HG03432 (cell line): ENCODE measurements at regions not wholly inside any gene's neighbourhood (a gene's known extent, or its start where the extent isn't known, plus 50 kb on each side); places are given as distances from the start of the nearest gene placed in this dataset.
A peak's percentile ranks its signal among the peaks of the same experiment; 100 is the strongest.
"Not testable (repeated sequence)": the region's sequence is repeated elsewhere in the genome, so short reads cannot be mapped to it uniquely, and the experiment has no call there.

Experiments
- ATAC-seq: cut with Tn5 transposase; IDR thresholded peaks from one replicate; pipeline ENCODE4 v1.9.1; 2021; ENCODE audit warnings: mild to moderate bottlenecking, moderate library complexity; ENCODE audit not compliant: unreplicated experiment

- no peak for ATAC-seq
These were observed 437.2 kb upstream of the TECRL start for GRCh38 chr4:64846417-64846816.

GRCh38 chr4:64829749-64830148, 420.5 kb upstream of the TECRL start:
- no peak for ATAC-seq

GRCh38 chr4:64824591-64824990, 415.3 kb upstream of the TECRL start:
- no peak for ATAC-seq

- ATAC-seq = no peak
These were observed 413.2 kb upstream of the TECRL start for GRCh38 chr4:64822405-64822804.

- ATAC-seq = no peak
These were observed 412.1 kb upstream of the TECRL start for GRCh38 chr4:64821219-64821976.

- no peak for ATAC-seq
These were observed 405.4 kb upstream of the TECRL start for GRCh38 chr4:64814616-64815015.

GRCh38 chr4:64807821-64808220, 398.6 kb upstream of the TECRL start:
- ATAC-seq = no peak

- no peak for ATAC-seq
These were observed 390.5 kb upstream of the TECRL start for GRCh38 chr4:64799751-64800150.

GRCh38 chr4:64798828-64799227, 389.6 kb upstream of the TECRL start:
- ATAC-seq = not testable (repeated sequence)

- ATAC-seq = no peak
These were observed 387.3 kb upstream of the TECRL start for GRCh38 chr4:64796581-64796980.

- ATAC-seq = no peak
These were observed 374.9 kb upstream of the TECRL start for GRCh38 chr4:64784125-64784524.

- peak; percentile 66 for ATAC-seq
These were observed 372.6 kb upstream of the TECRL start for GRCh38 chr4:64781737-64782326.

GRCh38 chr4:64780664-64781063, 371.4 kb upstream of the TECRL start:
- ATAC-seq = no peak

- no peak for ATAC-seq
These were observed 368.0 kb upstream of the TECRL start for GRCh38 chr4:64777286-64777685.

GRCh38 chr4:64776820-64777219, 367.6 kb upstream of the TECRL start:
- ATAC-seq = no peak

- no peak for ATAC-seq
These were observed 365.4 kb upstream of the TECRL start for GRCh38 chr4:64774626-64775025.

- ATAC-seq = no peak
These were observed 361.9 kb upstream of the TECRL start for GRCh38 chr4:64771149-64771548.

GRCh38 chr4:64767547-64767946, 358.3 kb upstream of the TECRL start:
- ATAC-seq = no peak

GRCh38 chr4:64766565-64766964, 357.3 kb upstream of the TECRL start:
- ATAC-seq = no peak

GRCh38 chr4:64756016-64756415, 346.8 kb upstream of the TECRL start:
- ATAC-seq = no peak

GRCh38 chr4:64747919-64748715, 338.9 kb upstream of the TECRL start:
- ATAC-seq = no peak

- no peak for ATAC-seq
These were observed 329.0 kb upstream of the TECRL start for GRCh38 chr4:64738240-64738639.
